IPS-NIHi11 (cell line): ENCODE measurements at regions not wholly inside any gene's neighbourhood (a gene's known extent, or its start where the extent isn't known, plus 50 kb on each side); places are given as distances from the start of the nearest gene placed in this dataset.
"Not testable (repeated sequence)": the region's sequence is repeated elsewhere in the genome, so short reads cannot be mapped to it uniquely, and the experiment has no call there.

Source experiments
- DNase-seq: peaks from one replicate; pipeline ENCODE4 v3.0.0; 2012; ENCODE audit warnings: mixed read lengths, low spot score

DNA sequence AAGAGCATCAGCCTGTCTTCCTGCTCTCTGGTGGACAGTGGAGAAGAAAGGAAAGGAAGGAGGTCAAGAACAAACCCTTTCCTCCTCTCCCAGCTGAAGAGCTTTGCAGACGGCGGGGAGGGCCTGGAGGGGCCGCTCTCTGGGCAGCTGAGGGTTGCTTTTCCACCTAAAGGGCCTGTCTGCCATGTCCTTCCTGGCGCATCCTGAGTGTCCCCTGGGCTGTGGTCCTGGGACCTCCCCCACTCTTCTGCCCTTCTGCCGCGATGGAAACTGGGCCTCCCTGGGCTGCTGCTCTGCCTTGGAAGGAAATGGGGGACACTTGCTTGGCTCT lies 107.0 kb downstream of the ETS2 start:
- DNase-seq = no peak

GRCh38 chr21:38912102-38912629 lies 106.4 kb downstream of the ETS2 start:
- DNase-seq = no peak

- DNase-seq = no peak
These were observed 105.9 kb downstream of the ETS2 start for GRCh38 chr21:38911484-38912101.

DNA sequence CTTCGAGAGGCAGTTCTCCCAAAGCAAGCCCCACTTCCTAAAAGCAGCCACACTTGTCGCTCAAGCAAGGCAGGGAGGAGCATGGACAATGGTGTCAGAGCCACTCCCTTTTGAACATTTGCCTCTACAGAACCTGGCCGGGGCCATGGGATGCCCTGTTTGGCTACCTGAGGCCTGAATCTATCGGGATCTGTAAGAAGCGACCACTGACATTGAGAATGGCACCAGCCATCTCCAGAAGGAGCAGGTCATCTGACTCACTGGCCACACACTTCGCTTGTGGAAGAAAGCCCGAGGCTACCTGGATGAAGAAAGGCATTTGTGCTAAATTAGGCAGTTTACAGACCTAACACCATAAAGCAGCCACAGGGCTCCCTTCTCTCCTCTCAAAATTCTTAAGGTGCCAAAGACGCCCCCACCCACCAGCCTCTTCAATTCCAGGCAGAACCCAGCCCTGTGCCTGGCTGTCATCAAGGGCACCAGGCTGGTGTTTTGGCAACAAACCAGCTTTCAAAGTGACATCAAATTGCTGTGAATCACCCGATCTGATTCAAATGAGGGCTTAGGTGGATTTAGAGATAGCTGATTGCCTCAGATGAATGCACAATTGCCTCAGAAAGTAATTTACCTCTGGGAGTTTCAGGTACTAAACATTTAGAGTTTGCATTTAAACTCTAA lies 104.8 kb downstream of the ETS2 start:
- no peak for DNase-seq

DNA sequence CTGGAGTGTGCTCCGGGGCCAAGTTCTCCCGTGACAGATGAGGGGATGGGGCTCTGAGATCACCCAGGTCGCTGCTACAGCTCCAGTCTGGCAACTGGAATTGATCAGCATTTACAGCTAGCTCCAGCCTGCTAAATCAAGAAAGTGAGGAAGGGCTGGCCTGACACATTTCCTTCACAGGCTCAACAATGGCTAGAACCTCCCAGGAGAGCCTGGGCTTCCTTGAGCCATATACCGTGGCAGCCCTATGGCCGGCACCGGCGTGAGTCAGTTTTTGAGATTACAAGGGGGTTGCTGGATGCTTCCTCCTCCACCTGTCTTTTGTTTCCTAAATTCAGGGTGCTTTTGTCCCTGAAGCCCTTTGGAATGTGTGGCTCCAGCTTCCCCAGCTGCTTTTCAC lies 104.2 kb downstream of the ETS2 start:
- DNase-seq = no peak

GRCh38 chr21:38909109-38909508 lies 103.4 kb downstream of the ETS2 start:
- DNase-seq = no peak

DNA sequence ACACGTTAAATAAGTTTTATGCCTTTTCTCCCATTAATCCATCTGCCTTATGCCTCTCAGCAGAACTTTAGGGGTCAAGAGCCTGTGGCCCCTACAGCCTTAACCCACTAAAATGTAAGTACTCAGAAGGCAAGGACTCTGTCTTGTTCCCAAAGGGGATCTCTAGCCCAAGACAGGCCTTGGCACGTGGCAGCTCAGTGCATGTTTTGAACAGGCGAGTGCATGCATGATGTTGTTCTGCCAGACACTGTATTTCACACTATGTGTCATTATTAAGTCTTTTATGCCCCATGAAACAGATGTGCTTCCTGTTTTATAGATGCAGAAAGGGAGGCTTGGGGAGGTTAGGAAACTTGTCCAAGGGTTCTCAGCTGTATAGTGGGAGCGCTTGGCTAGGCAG lies 102.8 kb downstream of the ETS2 start:
- DNase-seq = no peak

GRCh38 chr21:38905752-38906151 lies 100.0 kb downstream of the ETS2 start:
- DNase-seq = no peak

DNA sequence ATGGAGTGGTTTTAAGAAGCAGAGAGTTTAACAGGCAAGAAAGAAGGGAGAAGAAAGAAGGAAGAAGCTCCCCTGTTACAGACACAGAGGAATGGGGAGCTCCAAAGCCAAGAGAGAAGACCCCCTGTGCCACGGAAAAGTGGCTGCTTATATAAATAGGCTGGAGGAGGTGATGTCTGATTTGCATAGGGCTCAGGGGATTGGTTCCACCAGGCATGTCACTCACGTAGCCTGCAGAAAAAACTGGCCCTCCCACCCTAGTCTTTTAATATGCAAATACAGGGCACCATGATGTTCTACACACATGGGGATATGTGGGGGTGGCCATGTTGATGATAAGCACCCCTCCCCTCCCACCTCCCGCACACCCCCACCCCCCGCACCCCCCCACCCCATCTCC lies 99.6 kb downstream of the ETS2 start:
- no peak for DNase-seq

DNA sequence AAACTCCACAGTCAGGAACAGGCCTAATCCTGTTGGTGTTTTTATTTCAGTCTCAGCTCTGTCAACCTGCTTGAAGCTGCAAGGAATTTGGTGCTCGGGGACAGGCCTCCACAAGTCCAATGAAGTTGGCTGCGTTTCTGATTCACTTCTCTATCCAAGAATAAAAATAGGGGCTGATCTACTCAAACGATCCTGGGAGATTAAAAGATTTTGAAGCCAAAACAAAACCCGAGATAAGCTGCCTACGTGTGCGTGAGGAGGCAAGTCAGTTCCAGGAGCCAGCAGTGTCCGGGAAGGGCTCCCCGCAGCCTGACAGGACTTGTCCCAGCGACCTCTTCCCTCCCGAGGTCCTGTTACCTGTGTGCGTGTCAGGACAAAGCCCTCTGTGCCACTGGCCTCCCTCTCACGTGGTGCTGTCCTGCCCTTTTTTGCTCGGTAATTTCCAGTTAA lies 98.0 kb downstream of the ETS2 start:
- no peak for DNase-seq

DNA sequence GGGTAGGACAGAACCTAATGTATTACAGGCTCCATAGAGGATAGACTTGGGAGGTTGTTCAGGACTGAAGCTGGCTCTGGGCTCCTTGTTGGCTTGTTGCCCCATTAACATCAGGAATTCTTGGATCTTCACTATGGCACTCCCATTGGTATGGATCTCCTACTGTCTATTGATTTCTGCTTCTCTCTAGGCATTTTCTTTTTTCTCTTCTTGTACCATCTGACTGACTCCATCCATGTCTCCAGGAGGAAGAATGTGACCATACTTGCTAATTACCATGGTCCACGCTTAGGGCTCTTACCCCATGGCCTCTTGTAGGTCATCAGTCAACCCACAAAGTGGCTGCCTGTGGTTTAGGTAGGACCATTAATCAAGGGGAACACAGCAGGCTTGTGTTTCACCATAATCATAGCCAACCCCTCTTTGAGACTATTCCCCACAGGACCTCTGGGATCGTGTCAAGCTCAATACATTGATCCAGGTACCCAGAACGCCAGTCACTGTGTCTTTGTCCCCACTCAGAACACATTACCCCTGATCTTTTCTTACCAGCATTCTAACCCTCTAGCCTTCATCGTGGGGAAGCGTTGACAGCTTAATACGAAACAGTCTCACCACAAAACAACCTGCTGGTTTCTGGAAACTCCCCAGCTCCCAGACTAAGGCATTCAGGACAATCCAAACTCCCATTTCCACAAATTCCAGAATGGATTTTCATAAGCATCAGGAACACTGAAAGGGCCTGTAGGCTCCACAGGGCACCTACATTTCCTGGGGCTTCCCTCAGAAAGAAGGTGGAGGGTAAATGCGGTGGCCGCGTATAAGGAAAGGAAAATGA lies 97.1 kb downstream of the ETS2 start:
- DNase-seq = no peak

GRCh38 chr21:38900499-38900898 lies 94.8 kb downstream of the ETS2 start:
- no peak for DNase-seq

DNA sequence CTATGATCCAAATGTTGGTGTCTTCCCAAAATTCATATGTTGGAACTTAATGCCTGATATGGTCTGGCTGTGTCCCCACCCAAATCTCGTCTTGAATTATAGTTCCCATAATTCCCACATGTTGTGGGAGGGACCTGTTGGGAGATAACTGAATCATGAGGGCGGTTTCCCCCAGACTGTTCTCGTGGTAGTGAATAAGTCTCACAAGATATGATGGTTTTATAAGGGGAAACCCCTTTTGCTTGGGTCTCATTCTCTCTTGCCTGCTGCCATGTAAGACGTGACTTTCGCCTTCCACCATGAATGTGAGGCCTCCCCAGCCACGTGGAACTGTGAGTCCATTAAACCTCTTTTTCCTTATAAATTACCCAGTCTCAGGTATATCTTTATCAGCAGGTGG lies 94.3 kb downstream of the ETS2 start:
- not testable (repeated sequence) for DNase-seq

DNA sequence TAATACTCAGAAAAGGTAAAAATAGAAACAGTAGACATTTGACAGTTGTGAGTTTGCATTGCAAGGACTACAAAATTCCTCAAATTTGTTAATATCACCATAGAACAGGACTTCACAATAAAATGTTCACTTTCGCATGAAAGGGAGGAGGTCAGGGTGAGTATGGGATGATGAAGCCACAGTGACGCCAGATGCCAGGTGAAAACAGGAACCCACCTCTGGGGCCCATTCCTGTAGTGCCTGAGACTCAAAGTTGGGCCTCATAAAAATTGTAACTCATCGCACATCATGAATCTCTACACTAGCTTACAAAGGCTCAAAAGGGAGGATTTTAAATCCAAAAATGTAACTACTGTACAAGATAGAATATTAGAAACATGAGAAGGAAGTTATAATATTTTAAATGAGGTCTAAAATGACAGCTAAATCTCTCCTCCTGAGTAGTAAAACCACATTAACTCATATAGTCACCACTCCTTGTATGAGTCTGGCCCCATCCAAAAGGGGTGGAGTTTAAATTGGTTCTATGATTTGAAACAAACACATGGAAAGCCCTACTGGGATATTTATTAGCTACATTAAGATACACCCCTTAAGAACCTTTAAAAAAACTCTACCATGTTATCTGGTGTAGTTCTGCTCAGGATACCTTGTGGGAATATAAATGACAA lies 93.7 kb downstream of the ETS2 start:
- DNase-seq = no peak

- no peak for DNase-seq
These were observed 92.8 kb downstream of the ETS2 start for GRCh38 chr21:38898422-38899096.

- no peak for DNase-seq
These were observed 92.0 kb downstream of the ETS2 start for GRCh38 chr21:38897532-38898421.

DNA sequence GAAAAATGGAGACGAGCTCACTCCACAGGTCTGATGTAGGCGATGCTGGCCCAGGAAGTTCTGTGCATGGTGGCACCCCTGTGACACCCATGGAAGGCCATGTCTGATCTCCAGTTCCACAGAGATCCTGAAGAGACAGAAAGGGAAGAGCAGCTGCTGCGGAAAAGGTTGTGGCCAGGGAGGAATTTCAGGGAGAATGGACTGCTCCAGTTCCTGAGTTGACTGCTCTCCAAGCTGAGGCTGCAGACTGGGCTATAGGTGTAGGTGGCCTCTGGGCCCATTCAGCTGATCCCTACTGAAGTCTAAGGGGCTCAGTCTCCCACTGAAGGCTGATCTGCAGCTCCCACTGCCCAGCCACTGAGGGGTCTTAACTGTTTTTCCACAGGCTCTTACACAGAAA lies 89.2 kb downstream of the ETS2 start:
- no peak for DNase-seq

DNA sequence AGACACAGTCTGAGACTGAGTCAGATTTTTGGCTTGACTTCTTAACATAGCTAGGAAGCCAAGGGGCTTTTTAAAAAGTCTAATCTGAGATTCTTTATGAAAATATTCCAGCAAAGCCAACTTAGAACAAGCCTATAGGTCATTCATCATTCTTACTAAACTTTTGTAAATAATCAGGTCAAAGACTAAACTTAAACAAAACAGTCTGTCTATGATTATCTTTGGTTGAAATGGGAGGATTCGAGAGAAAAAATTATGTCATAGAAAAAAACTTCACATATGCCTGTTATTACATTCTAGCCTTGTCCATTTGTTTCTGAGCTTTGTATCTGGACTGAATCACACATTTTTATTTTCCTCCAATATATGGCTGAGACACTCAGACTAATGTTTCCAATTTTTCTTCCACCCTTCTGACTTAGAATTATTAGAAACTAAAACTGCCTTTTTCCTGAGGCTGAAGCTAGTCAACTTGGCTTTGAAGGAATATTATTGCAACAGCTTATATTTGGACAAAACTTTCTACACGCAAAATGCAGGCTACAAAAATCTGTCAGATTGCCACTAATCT lies 83.3 kb downstream of the ETS2 start:
- no peak for DNase-seq

- no peak for DNase-seq
These were observed 82.0 kb downstream of the ETS2 start for GRCh38 chr21:38887749-38888148.

GRCh38 chr21:38887062-38887686 lies 81.4 kb downstream of the ETS2 start:
- DNase-seq = no peak
